Keratinocyte (primary cell): ENCODE measurements at regions not wholly inside any gene's neighbourhood (a gene's known extent, or its start where the extent isn't known, plus 50 kb on each side); places are given as distances from the start of the nearest gene placed in this dataset.
"Not testable (repeated sequence)": the region's sequence is repeated elsewhere in the genome, so short reads cannot be mapped to it uniquely, and the experiment has no call there.

Experiments
- DNase-seq: peaks from one replicate; pipeline ENCODE4 v3.0.0-alpha.2; 2011; ENCODE audit warnings: low read depth, missing footprints, low spot score
- FAIRE-seq: peaks from 2 replicates; lab custom pipeline; 2011; peaks lifted over from hg19 to GRCh38; lab: Jason Lieb, UNC
- H2AFZ ChIP-seq: 2 replicates; pipeline ENCODE4 v1.6.0; 2012; ENCODE audit warnings: low read length, control low read depth, inconsistent platforms; ENCODE audit not compliant: control insufficient read depth
- H3K27ac ChIP-seq: 2 replicates; pipeline ENCODE4 v1.5.1; 2011; ENCODE audit warnings: low read length; ENCODE audit not compliant: control insufficient read depth, insufficient read depth
- H3K27me3 ChIP-seq: 3 replicates; pipeline ENCODE4 v1.6.0; 2011; ENCODE audit warnings: low read length; ENCODE audit not compliant: control insufficient read depth, insufficient read depth; ENCODE audit errors: extremely low read depth
- H3K36me3 ChIP-seq, 2 experiments: 2 replicates in 1 of 2; 3 replicates in 1 of 2; pipeline ENCODE4 v1.5.1; 2011; ENCODE audit warnings: low read length in 2 of 2, mild to moderate bottlenecking in 1 of 2; ENCODE audit not compliant: control insufficient read depth in 2 of 2, insufficient read depth in 2 of 2; ENCODE audit errors: extremely low read depth in 1 of 2
- H3K4me1 ChIP-seq: 3 replicates; pipeline ENCODE4 v1.5.1; 2011; ENCODE audit warnings: low read length; ENCODE audit not compliant: control insufficient read depth, insufficient read depth; ENCODE audit errors: extremely low read depth
- H3K4me2 ChIP-seq: 3 replicates; pipeline ENCODE4 v1.6.0; 2011; ENCODE audit warnings: low read depth, low read length; ENCODE audit not compliant: control insufficient read depth, insufficient read depth; ENCODE audit errors: extremely low read depth
- H3K4me3 ChIP-seq, 3 experiments: fragments of 200-600 bp in 1 of 3; sonication (generic) in 1 of 3; 2 replicates in 2 of 3; 3 replicates in 1 of 3; pipeline ENCODE4 v1.5.1; 2011 to 2016; ENCODE audit warnings: low read length in 3 of 3, mild to moderate bottlenecking in 3 of 3, control low read depth in 2 of 3, inconsistent platforms in 1 of 3, low read depth in 1 of 3, mixed read lengths in 1 of 3, mixed run types in 1 of 3, moderate library complexity in 1 of 3; ENCODE audit not compliant: control insufficient read depth in 2 of 3, insufficient read depth in 2 of 3; ENCODE audit errors: extremely low read depth in 1 of 3
- H3K79me2 ChIP-seq: 2 replicates; pipeline ENCODE4 v1.6.0; 2012; ENCODE audit warnings: low read length; ENCODE audit not compliant: control insufficient read depth, insufficient read depth
- H3K9ac ChIP-seq: 3 replicates; pipeline ENCODE4 v1.6.0; 2011; ENCODE audit warnings: low read length; ENCODE audit not compliant: control insufficient read depth, insufficient read depth; ENCODE audit errors: extremely low read depth
- H3K9me1 ChIP-seq: 3 replicates; pipeline ENCODE4 v1.6.0; 2011; ENCODE audit warnings: low read length; ENCODE audit not compliant: control insufficient read depth, insufficient read depth; ENCODE audit errors: extremely low read depth
- H3K9me3 ChIP-seq: 2 replicates; pipeline ENCODE4 v1.5.1; 2012; ENCODE audit warnings: low read depth, low read length; ENCODE audit not compliant: control insufficient read depth
- H4K20me1 ChIP-seq: 3 replicates; pipeline ENCODE4 v1.6.0; 2011; ENCODE audit warnings: low read length; ENCODE audit not compliant: control insufficient read depth, insufficient read depth; ENCODE audit errors: extremely low read depth
- CTCF ChIP-seq, 3 experiments: IDR thresholded peaks in 1 of 3; conservative IDR thresholded peaks in 1 of 3; optimal IDR thresholded peaks in 1 of 3; 2 replicates in 2 of 3; 3 replicates in 1 of 3; pipeline versions ENCODE3 to v1.5.1; 2011; ENCODE audit warnings: low read length in 3 of 3, mild to moderate bottlenecking in 3 of 3, moderate library complexity in 2 of 3, control low read depth in 1 of 3, inconsistent platforms in 1 of 3; ENCODE audit not compliant: insufficient read depth in 2 of 3; ENCODE audit errors: extremely low read depth in 1 of 3
- EZH2 ChIP-seq: IDR thresholded peaks from one replicate; pipeline ENCODE4 v1.6.1; 2012; ENCODE audit warnings: inconsistent platforms, mild to moderate bottlenecking, low read length, moderate library complexity
- dilution Hi-C: fragments of 300-500 bp; cut with MboI; formaldehyde crosslinking; loops from one replicate; pipeline ENCODE4 v1.7.0; 2020; ENCODE audit warnings: low sequenced_read_pairs; ENCODE audit not compliant: extremely low pct_ligation_motif_present
- small RNA-seq, 3 experiments: library from RNA; depleted of rRNA; stranded (forward); fragments of <200 nt; gene quantifications; one replicate each; pipeline ENCODE3, GENCODE V24; 2012; ENCODE audit warnings: low read depth in 3 of 3, low replicate concordance in 1 of 3; ENCODE audit not compliant: insufficient read length in 3 of 3

DNA sequence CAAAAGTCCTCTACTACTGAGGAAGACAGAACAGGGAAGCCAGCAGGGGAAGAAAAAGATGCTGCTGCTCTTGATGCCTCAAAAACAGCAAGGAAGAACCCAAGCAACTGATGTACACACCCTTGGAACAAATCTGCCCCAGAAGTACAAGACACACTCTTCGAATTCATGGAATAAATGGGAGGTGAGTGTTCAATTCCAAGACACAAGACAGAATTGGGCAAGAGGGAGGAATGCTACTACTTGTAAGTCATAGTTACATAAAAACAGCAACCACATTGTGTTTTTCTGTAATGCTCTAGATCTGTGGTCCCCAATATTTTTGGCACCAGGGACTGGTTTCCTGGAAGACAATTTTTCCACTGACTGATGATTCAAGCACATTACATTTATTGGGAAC lies 58.0 kb upstream of the H2AZ1 start:
- TF ChIP-seq EZH2 (no peak), CTCF (optimal IDR thresholded peaks at IDR 0.05 in 1 of 3, IDR thresholded peaks at IDR 0.05 in 1 of 3, conservative IDR thresholded peaks at IDR 0.05 in 1 of 3; ENCODE audit: extremely low read depth in 1 of 3, insufficient read depth in 2 of 3, low read length in 3 of 3) (no peak)
- H3K9me3 ChIP-seq: no peaks in the 10 kb centered on the region
- FAIRE-seq: peak; percentile 59
- H2AFZ ChIP-seq: no peak overlapping the region
- no peak overlapping the region for H3K4me2 ChIP-seq
- peaks cover 8% of the 10 kb centered on the region for H3K4me1 ChIP-seq
- no peaks in the 10 kb centered on the region for H3K27me3 ChIP-seq
- no peaks in the 10 kb centered on the region for H3K36me3 ChIP-seq
- DNase-seq: peak; percentile 42
- no peak overlapping the region for H3K9ac ChIP-seq
- dilution Hi-C loops: no loop called here
- H3K27ac ChIP-seq: no peak overlapping the region
- no peaks in the 10 kb centered on the region for H4K20me1 ChIP-seq
- no peaks in the 10 kb centered on the region for H3K79me2 ChIP-seq
- H3K9me1 ChIP-seq: no peaks in the 10 kb centered on the region
- H3K4me3 ChIP-seq: no peak overlapping the region

- H3K79me2 ChIP-seq, H4K20me1 ChIP-seq, H3K9ac ChIP-seq, H3K9me1 ChIP-seq, H3K9me3 ChIP-seq, H3K4me2 ChIP-seq, DNase-seq, FAIRE-seq, H3K4me3 ChIP-seq, H3K4me1 ChIP-seq, dilution Hi-C loops, H3K27me3 ChIP-seq, H3K27ac ChIP-seq, H3K36me3 ChIP-seq, H2AFZ ChIP-seq: not testable (repeated sequence)
Observed at GRCh38 chr4:100006161-100006560, 56.1 kb upstream of the H2AZ1 start.

Small RNA genes in the stretch of these regions (small RNA-seq; reads per million reads assigned to genes)
- gene DYNLL1P6: 0 reads per million in 3 experiments
